ENCODE measurements at regions not wholly inside any gene's neighbourhood (a gene's known extent, or its start where the extent isn't known, plus 50 kb on each side); places are given as distances from the start of the nearest gene placed in this dataset.

DNA sequence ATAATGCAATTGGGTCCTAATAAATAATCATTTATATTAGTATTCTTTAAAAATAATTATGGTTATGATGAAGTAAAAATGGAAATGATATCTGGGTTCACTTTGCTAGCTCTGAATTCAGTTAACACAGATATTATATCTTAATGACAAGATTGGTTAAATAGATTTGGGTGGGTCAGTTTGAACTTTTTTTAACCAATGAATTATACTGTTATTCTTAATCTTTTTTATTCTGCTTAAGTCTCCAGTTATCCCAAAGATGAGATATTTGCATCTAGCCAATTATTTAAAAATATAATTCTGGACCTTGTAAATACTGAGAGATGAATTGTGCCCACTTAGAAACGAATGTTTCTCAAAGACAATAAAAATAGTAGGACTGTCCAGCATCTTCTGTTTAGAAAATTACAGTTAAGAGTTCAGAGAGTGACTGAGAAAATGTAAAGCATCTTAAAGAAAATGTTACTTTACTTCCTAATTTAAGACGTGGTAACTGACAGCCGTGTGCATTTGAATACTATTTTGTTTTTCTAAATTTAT is 345.2 kb downstream of the USP25 start:
- no peaks in the 10 kb centered on the region for H3K27me3 Mint-ChIP-seq
- no peaks in the 10 kb centered on the region for H3K4me1 Mint-ChIP-seq
- H3K27ac Mint-ChIP-seq = no peak overlapping the region
- no peak overlapping the region for H3K4me3 Mint-ChIP-seq
- DNase-seq = no peak
- H3K9me3 Mint-ChIP-seq = no peaks in the 10 kb centered on the region
- no peaks in the 10 kb centered on the region for H3K36me3 Mint-ChIP-seq

DNA sequence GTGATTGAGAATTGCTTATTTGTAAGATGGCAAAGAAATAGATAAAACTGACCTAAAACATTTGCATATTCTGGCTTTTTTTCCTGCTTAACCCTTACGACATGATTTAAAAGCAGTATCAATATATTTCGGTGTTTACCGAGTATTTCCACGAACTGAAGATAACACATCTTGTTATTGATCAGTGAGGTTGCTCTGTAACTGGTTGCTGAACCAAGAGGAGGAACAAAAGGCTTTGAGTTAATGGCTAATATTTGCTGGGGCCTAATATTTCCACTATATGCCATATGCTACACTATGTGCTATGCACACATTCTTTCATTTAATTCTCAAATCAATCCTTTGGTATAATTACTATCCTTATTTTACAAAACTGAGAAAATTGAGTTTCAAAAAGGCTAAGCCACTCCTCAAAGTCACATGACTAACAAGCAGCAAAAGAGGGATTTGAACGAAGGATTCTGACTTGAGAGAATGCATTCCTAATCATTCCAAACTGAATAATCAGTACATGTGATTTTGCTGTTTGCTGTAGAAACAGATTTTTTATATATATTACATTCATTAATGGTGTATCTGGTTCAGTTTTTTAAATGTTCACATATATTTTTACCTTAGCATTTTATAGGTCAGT is 346.0 kb downstream of the USP25 start:
- DNase-seq = no peak
- H3K27me3 Mint-ChIP-seq = no peaks in the 10 kb centered on the region
- no peaks in the 10 kb centered on the region for H3K4me1 Mint-ChIP-seq
- H3K36me3 Mint-ChIP-seq = no peaks in the 10 kb centered on the region
- H3K4me3 Mint-ChIP-seq = no peak overlapping the region
- H3K27ac Mint-ChIP-seq = no peak overlapping the region
- H3K9me3 Mint-ChIP-seq = no peaks in the 10 kb centered on the region

DNA sequence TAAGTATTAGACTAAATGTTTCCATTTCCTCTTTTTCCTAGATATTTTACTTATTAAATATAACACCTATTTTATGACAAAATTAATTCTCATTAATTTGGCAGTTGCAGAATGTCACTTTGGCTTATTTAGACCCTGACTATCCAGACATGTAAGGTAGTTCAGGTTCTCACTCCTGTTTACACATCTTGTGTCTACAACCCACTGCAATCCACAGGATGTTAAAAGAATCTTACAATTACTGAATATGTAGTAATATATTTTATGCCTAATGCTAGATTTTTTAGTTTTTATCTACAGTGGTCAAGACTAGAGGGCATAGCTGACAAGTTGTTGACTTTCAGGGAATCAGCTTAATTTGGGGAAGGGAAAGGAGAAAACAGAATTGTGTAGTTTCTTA is 346.7 kb downstream of the USP25 start:
- Mint-ChIP-seq H3K27ac (no peak overlapping the region), H3K36me3 (no peaks in the 10 kb centered on the region), H3K4me3 (no peak overlapping the region), H3K9me3 (no peaks in the 10 kb centered on the region), H3K27me3 (no peaks in the 10 kb centered on the region), H3K4me1 (no peaks in the 10 kb centered on the region)
- DNase-seq = no peak

DNA sequence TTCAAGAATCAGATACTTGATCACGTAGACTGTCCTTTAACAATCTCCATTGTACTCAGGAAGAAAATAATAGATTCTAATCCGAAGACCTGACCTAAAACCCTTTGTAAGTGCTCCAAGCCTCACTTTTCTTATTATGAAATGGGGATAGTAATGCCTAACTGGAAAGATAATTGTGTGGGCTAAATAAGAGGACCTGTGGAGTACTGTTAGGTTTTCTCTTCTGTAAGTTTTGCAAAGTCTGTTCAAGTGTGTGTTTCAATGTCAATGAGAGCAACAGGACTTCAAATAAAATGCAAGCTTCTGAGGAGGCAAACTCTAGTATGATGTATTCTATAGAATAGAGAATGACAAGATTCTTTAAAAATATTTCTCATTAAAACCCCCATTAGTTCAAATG is 348.6 kb downstream of the USP25 start:
- Mint-ChIP-seq H3K36me3 (no peaks in the 10 kb centered on the region), H3K4me1 (no peaks in the 10 kb centered on the region), H3K27me3 (peaks cover 1% of the 10 kb centered on the region), H3K27ac (no peak overlapping the region), H3K9me3 (no peaks in the 10 kb centered on the region), H3K4me3 (no peak overlapping the region)
- DNase-seq = no peak

DNA sequence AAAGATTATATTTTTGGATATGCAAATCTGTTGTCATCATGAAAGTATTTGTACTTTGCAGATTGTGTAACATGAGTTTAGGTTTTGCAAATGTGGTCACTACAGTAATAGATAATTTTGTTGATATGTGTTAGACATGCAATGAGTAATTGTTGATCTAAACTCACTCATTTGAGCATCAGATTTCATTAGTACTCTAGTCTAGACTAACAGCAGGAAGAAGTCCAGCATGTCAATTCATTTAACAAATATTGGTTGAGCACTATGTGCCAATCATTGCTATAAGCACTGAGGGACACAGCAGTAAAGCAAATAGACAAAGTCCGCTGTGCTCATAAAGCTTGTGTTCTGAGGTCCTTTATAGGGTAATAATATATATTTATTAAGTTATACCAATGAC is 350.0 kb downstream of the USP25 start:
- H3K9me3 Mint-ChIP-seq = no peaks in the 10 kb centered on the region
- no peak for DNase-seq
- no peaks in the 10 kb centered on the region for H3K4me1 Mint-ChIP-seq
- H3K4me3 Mint-ChIP-seq = no peak overlapping the region
- H3K27ac Mint-ChIP-seq = no peak overlapping the region
- no peaks in the 10 kb centered on the region for H3K36me3 Mint-ChIP-seq
- peaks cover 5% of the 10 kb centered on the region for H3K27me3 Mint-ChIP-seq

DNA sequence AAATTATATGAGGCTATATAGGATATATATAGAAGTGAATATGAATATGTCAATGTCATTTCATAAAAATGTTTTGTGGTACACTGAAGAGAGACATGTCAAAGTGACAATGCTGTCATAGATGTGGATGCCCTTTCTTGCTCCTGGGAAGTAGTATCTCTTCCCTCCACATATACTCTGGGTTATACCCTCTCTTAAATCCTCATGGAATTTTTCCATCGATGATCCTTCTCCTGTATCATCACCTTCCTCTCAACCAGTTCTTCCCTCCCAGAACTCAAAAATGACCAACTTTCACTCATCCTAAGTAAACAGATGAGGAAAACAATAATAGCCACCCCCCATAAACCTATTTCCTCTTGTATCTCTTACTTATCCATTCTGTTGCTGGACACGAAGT is 351.5 kb downstream of the USP25 start:
- no peak overlapping the region for H3K27ac Mint-ChIP-seq
- no peak overlapping the region for H3K4me3 Mint-ChIP-seq
- no peaks in the 10 kb centered on the region for H3K4me1 Mint-ChIP-seq
- H3K36me3 Mint-ChIP-seq = no peaks in the 10 kb centered on the region
- H3K9me3 Mint-ChIP-seq = no peaks in the 10 kb centered on the region
- H3K27me3 Mint-ChIP-seq = peaks cover 5% of the 10 kb centered on the region
- no peak for DNase-seq

DNA sequence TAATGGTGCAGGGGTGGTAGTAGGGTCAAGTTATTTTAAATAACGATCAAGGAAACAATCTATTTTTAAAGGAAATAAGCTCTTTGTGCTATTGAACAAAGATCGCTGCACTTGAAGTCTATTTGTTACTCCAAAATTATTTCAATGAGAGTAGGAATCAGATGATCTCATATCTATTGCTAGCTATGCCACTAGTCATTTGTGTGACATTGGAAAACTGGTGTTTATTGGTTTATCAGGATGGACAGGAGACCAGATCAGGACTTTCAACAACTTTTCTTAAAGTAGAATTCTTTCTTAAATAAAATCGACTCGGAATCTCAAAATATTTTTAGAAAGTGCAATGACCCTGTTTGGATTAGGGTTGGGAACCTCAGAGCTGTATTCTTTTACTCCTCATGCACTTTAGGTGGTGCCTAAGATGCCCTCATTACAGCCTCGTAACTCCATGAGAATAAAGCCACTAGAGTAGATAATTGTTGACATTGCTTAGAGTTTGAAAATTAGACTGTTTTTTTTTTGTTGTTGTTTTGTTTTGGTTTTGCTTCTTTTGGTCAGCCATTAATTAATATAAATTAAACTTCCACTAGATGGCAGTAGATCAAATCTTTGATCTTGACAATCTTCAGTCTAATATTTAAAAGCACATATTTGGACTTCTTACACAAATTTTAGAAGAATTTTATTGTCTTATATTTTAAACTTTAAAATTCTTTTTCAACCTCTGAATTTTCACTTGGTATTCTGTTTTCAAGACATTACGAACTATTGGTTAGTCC is 352.4 kb downstream of the USP25 start:
- H3K4me1 Mint-ChIP-seq = no peaks in the 10 kb centered on the region
- no peak for DNase-seq
- H3K27me3 Mint-ChIP-seq = peaks cover 5% of the 10 kb centered on the region
- H3K36me3 Mint-ChIP-seq = no peaks in the 10 kb centered on the region
- H3K9me3 Mint-ChIP-seq = no peaks in the 10 kb centered on the region
- no peak overlapping the region for H3K4me3 Mint-ChIP-seq
- no peak overlapping the region for H3K27ac Mint-ChIP-seq

DNA sequence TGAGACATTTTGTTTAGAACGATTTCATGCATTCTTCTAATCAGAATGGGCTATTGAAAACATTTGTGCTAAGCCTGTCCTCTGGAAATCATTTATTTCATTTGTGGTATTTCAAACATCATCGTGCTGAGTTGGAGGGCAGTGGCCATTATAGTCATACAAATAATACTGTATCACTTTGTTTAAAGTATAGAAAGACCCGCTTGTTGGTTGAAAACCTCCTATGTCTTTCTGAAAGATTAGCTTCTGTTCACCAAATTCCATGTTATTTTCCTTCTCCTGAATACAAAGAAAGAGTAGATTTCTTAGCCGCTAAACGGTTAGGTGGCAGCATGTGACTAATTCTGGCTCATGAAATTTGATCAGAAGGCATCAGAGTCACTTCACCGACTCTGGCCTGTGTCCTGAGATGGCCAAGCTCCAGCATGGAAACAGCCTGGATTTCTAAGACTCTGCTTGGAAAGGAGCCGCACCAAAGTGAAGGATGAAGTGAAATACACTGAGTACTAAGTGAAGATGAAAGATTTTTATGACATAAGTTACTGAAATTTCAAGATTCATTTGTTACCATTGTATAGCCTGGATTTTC is 355.1 kb downstream of the USP25 start:
- Mint-ChIP-seq H3K27ac (no peak overlapping the region), H3K36me3 (no peaks in the 10 kb centered on the region), H3K27me3 (peaks cover 5% of the 10 kb centered on the region), H3K9me3 (no peaks in the 10 kb centered on the region), H3K4me3 (no peak overlapping the region), H3K4me1 (no peaks in the 10 kb centered on the region)
- DNase-seq = no peak

DNA sequence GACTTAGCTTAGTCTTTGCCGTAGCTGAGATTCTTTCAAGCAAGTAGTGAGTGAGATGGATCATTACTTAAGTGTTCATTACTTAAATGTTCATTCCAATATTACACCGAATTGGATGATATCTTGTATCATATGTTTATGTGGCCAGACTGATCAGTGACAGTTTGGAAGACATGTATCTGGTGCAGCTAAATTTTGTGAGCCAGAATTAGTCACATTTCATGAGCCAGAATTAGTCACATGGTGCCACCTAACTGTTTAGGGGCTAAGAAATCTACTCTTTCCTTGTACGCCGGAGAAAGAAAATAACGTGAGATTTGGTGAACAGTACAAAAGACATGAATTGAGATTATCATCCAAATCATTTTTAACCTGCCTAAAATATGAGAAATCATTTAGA is 355.6 kb downstream of the USP25 start:
- Mint-ChIP-seq H3K27ac (no peak overlapping the region), H3K9me3 (no peaks in the 10 kb centered on the region), H3K36me3 (no peaks in the 10 kb centered on the region), H3K27me3 (peaks cover 5% of the 10 kb centered on the region), H3K4me1 (no peaks in the 10 kb centered on the region), H3K4me3 (no peak overlapping the region)
- DNase-seq = no peak

DNA sequence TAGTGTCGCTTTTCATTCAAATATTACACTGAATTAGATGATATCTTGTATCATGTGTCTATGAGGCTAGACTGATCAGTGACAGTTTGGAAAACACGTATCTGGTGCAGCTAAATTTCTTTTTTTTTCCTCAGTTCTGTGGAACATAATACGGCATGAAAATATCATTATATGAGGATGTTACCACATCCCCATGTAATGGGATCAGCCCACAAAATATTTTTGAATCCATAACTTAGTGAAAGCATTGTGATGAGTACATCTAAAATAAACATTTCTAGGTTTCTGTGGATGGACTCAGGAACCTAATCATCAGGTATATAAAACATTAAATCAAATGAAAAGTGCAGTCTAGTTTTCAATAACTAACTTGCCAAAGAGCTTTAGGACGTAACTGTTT is 356.3 kb downstream of the USP25 start:
- H3K27ac Mint-ChIP-seq = no peak overlapping the region
- H3K4me1 Mint-ChIP-seq = no peaks in the 10 kb centered on the region
- DNase-seq = no peak
- no peaks in the 10 kb centered on the region for H3K9me3 Mint-ChIP-seq
- H3K36me3 Mint-ChIP-seq = no peaks in the 10 kb centered on the region
- H3K4me3 Mint-ChIP-seq = no peak overlapping the region
- H3K27me3 Mint-ChIP-seq = peaks cover 5% of the 10 kb centered on the region

DNA sequence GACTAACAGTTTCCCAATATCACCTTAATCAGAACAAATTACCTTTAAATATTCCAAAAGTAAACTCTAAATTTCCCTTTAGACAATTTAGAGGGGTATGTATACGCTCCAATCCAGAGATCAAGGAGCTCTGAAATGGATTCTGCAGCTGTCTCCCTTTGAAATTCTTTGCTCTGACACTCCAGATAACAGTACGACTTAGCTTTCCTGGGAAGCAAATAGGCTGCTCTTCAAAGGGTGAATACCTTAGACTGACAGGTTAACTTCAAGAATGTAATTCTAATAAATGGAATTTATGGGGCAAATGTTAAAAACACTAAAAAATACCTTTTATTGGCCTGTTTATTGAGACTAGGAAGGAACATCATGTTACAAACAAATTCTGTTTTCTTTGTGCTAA is 357.2 kb downstream of the USP25 start:
- H3K36me3 Mint-ChIP-seq = no peaks in the 10 kb centered on the region
- peaks cover 5% of the 10 kb centered on the region for H3K27me3 Mint-ChIP-seq
- H3K27ac Mint-ChIP-seq = no peak overlapping the region
- no peaks in the 10 kb centered on the region for H3K4me1 Mint-ChIP-seq
- no peak for DNase-seq
- H3K9me3 Mint-ChIP-seq = no peaks in the 10 kb centered on the region
- no peak overlapping the region for H3K4me3 Mint-ChIP-seq

DNA sequence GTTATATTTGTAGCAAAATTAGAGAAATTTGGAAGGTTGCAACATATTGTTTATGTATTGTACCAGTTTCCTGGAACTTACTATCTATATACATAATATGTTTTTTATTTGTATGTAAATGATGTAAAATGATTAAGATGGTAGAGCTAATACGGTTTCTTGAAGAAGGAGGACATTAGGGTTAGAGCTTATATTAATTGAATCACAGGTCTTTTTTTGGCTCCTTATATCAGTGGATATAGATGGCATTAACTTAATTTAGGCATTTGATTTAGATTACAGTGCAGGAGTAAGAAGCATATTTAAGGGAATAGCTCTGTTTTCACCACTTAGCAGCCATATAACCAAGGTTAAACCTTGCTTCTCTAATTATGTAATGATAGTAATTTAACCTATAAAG is 357.7 kb downstream of the USP25 start:
- no peak for DNase-seq
- no peak overlapping the region for H3K27ac Mint-ChIP-seq
- H3K27me3 Mint-ChIP-seq = peaks cover 5% of the 10 kb centered on the region
- no peaks in the 10 kb centered on the region for H3K4me1 Mint-ChIP-seq
- no peaks in the 10 kb centered on the region for H3K36me3 Mint-ChIP-seq
- no peak overlapping the region for H3K4me3 Mint-ChIP-seq
- H3K9me3 Mint-ChIP-seq = no peaks in the 10 kb centered on the region

DNA sequence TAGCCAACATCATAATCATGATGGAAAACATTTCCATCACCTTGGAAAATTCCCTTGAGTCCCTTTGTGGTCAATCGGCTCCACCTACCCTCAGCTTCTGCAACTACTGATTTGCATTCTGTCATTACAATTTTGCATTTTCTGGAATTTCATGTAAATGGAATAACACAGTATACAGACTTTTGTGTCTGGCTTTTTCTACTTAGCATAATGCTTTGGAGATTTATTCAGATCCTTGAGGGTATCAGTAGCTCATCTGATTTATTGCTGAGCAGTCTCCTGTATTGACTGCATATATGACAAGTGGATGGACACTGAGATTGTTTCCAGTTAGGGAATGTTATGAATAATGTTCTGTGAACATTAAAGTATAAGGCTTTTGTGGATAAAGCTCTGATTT is 358.3 kb downstream of the USP25 start:
- H3K9me3 Mint-ChIP-seq = no peaks in the 10 kb centered on the region
- DNase-seq = no peak
- peaks cover 5% of the 10 kb centered on the region for H3K27me3 Mint-ChIP-seq
- H3K27ac Mint-ChIP-seq = no peak overlapping the region
- H3K4me1 Mint-ChIP-seq = no peaks in the 10 kb centered on the region
- no peaks in the 10 kb centered on the region for H3K36me3 Mint-ChIP-seq
- no peak overlapping the region for H3K4me3 Mint-ChIP-seq

DNA sequence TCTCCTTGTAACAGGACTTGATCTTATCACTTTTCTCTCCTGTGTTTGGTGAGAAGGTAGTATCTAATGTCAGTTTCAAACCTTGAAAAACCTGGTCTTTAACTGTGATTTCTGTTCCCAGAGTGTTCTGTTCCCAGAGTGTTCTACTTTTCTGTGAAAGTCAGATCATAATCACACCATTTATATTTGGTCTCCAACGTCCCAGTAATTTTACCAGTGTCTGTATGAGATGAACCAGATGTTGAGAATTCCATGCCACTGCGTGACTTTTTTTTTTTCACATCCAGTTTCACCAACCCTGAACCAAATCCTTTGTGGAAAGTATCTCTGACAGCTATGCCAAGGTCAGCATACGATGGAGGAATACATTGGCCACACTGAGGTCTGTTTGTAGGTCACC is 365.2 kb downstream of the USP25 start:
- no peaks in the 10 kb centered on the region for H3K36me3 Mint-ChIP-seq
- DNase-seq = no peak
- H3K4me1 Mint-ChIP-seq = no peaks in the 10 kb centered on the region
- no peak overlapping the region for H3K4me3 Mint-ChIP-seq
- H3K27ac Mint-ChIP-seq = no peak overlapping the region
- no peaks in the 10 kb centered on the region for H3K9me3 Mint-ChIP-seq
- no peaks in the 10 kb centered on the region for H3K27me3 Mint-ChIP-seq

DNA sequence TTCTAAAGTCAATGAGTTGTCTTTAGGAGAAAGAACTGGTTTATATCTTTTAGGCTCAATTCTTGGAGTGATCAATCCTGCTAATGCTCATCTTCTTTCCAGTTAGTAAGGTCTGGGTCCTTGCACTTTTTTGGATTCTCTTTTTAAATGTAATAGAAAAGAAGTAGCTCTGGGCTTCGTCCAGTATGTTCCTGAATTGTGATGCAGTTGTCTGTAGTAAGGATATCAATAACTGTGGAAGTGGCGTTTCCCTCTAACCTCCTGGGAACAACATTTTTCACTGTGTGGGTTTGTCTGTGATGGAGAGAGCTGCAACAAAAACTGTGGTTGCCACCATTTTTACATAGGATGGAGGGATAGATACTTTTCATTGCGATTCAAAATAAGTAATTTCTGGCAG is 367.2 kb downstream of the USP25 start:
- Mint-ChIP-seq H3K36me3 (no peaks in the 10 kb centered on the region), H3K9me3 (no peaks in the 10 kb centered on the region), H3K27me3 (no peaks in the 10 kb centered on the region), H3K4me1 (no peaks in the 10 kb centered on the region), H3K27ac (no peak overlapping the region), H3K4me3 (no peak overlapping the region)
- DNase-seq = no peak

DNA sequence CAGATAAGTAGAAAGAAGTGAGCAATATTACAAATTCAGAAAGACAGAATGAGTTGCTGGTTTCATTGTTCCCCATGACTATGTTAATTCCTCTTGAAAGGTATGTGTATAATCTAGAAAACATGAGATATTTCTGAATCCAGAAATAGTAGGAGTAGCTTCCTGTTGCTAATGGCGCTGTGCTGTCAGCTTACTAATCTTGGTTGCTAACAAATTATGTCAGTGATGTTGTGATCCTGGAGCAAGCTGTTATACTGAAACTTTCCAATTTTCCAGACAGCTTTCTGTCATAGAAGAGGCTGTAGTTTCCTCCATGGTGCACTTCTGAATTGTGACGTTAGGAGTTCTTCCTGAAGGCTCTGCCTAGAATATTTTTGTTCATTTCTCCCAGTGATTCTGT is 372.3 kb downstream of the USP25 start:
- H3K4me3 Mint-ChIP-seq = no peak overlapping the region
- no peaks in the 10 kb centered on the region for H3K27me3 Mint-ChIP-seq
- no peak for DNase-seq
- H3K27ac Mint-ChIP-seq = no peak overlapping the region
- no peaks in the 10 kb centered on the region for H3K4me1 Mint-ChIP-seq
- H3K36me3 Mint-ChIP-seq = no peaks in the 10 kb centered on the region
- no peaks in the 10 kb centered on the region for H3K9me3 Mint-ChIP-seq

All from activated naive CD8-positive, alpha-beta T cell treated with anti-CD3 and anti-CD28 coated beads for 36 hours (primary cell).